ENCODE measurements at regions not wholly inside any gene's neighbourhood (a gene's known extent, or its start where the extent isn't known, plus 50 kb on each side); places are given as distances from the start of the nearest gene placed in this dataset.
"Not testable (repeated sequence)": the region's sequence is repeated elsewhere in the genome, so short reads cannot be mapped to it uniquely, and the experiment has no call there.

DNA sequence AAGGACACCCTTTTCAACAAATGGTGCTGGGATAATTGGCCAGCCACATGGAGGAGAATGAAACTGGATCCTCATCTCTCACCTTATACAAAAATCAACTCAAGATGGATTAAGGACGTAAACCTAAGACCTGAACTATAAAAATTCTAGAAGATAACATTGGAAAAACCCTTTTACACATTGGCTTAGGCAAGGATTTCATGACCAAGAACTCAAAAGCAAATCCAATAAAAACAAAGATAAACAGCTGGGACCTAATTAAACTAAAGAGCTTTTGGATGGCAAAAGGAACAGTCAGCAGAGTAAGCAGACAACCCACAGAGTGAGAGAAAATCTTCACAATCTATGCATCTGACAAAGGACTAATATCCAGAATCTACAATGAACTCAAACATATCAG lies 96.9 kb upstream of the BNIP2 start:
- TF ChIP-seq, protein P1, sequence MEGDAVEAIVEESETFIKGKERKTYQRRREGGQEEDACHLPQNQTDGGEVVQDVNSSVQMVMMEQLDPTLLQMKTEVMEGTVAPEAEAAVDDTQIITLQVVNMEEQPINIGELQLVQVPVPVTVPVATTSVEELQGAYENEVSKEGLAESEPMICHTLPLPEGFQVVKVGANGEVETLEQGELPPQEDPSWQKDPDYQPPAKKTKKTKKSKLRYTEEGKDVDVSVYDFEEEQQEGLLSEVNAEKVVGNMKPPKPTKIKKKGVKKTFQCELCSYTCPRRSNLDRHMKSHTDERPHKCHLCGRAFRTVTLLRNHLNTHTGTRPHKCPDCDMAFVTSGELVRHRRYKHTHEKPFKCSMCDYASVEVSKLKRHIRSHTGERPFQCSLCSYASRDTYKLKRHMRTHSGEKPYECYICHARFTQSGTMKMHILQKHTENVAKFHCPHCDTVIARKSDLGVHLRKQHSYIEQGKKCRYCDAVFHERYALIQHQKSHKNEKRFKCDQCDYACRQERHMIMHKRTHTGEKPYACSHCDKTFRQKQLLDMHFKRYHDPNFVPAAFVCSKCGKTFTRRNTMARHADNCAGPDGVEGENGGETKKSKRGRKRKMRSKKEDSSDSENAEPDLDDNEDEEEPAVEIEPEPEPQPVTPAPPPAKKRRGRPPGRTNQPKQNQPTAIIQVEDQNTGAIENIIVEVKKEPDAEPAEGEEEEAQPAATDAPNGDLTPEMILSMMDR (IDR thresholded peaks at IDR 0.05) = not testable (repeated sequence)
- not testable (repeated sequence) for TF ChIP-seq POLR2A, POLR2AphosphoS5 (IDR thresholded peaks at IDR 0.05)
